ENCODE measurements at regions not wholly inside any gene's neighbourhood (a gene's known extent, or its start where the extent isn't known, plus 50 kb on each side); places are given as distances from the start of the nearest gene placed in this dataset.

DNA sequence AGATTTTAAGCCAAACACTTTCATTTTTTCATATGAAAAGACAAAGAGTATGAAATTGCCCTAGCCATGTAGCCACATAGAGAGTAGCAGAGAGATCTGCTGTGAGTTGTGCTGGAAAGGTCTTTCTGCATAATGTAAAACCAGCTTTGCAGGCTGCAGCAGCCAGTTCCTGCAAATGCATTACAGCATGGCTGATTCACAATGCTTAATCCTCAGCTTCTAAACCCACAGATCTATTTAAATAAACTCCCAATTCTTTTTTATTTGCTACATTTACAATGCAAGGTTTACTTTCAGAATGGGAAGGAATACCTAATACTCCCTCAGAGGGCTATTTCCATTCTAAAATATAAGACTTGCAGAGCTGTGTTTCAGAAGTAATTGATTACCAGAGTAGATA, 185.6 kb upstream of the STARD13 start:
- CTCF ChIA-PET = no interaction called here
- BruUV-seq (replicated peaks) = no TSS peak
- TF ChIP-seq, protein P1, sequence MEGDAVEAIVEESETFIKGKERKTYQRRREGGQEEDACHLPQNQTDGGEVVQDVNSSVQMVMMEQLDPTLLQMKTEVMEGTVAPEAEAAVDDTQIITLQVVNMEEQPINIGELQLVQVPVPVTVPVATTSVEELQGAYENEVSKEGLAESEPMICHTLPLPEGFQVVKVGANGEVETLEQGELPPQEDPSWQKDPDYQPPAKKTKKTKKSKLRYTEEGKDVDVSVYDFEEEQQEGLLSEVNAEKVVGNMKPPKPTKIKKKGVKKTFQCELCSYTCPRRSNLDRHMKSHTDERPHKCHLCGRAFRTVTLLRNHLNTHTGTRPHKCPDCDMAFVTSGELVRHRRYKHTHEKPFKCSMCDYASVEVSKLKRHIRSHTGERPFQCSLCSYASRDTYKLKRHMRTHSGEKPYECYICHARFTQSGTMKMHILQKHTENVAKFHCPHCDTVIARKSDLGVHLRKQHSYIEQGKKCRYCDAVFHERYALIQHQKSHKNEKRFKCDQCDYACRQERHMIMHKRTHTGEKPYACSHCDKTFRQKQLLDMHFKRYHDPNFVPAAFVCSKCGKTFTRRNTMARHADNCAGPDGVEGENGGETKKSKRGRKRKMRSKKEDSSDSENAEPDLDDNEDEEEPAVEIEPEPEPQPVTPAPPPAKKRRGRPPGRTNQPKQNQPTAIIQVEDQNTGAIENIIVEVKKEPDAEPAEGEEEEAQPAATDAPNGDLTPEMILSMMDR (IDR thresholded peaks at IDR 0.05; ENCODE audit: unreplicated experiment) = no peak
- intact Hi-C loops (cut with micrococcal nuclease; ENCODE audit: unreplicated experiment) = no loop called here
- Mint-ChIP-seq H3K36me3 (ENCODE audit: insufficient read depth, unreplicated experiment) (no peaks in the 10 kb centered on the region), H3K4me1 (ENCODE audit: low read depth, unreplicated experiment) (no peaks in the 10 kb centered on the region), H3K9me3 (ENCODE audit: low read depth, unreplicated experiment) (no peaks in the 10 kb centered on the region), H3K4me3 (ENCODE audit: low read depth, unreplicated experiment) (no peak overlapping the region), H3K27ac (ENCODE audit: unreplicated experiment) (no peak overlapping the region), H3K27me3 (ENCODE audit: unreplicated experiment) (no peaks in the 10 kb centered on the region)
- DNase-seq = no peak

DNA sequence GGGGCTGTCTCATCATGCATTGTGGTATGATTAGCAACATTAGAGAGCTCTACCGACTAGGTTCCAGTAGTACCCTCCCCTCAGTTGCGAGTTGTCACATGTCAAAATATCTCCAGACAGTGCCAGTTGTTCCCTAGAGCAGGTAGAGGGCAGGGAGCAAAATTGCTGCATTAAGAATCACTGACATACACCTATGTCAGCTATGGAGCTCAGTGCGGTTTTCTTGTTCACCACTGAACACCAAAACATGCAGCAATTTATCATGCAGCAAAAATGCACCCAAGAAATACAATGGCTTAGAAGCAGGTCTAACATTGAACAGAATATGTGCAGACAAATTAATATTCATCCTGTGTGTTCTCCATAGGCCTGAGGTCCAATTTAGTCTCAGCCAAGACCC, 186.9 kb upstream of the STARD13 start:
- Mint-ChIP-seq H3K36me3 (ENCODE audit: insufficient read depth, unreplicated experiment) (no peaks in the 10 kb centered on the region), H3K27me3 (ENCODE audit: unreplicated experiment) (no peaks in the 10 kb centered on the region), H3K9me3 (ENCODE audit: low read depth, unreplicated experiment) (no peaks in the 10 kb centered on the region), H3K27ac (ENCODE audit: unreplicated experiment) (no peak overlapping the region), H3K4me3 (ENCODE audit: low read depth, unreplicated experiment) (no peak overlapping the region), H3K4me1 (ENCODE audit: low read depth, unreplicated experiment) (no peaks in the 10 kb centered on the region)
- CTCF ChIA-PET = no interaction called here
- TF ChIP-seq, protein P1 (IDR thresholded peaks at IDR 0.05; ENCODE audit: unreplicated experiment) = no peak
- no TSS peak for BruUV-seq (replicated peaks)
- intact Hi-C loops (cut with micrococcal nuclease; ENCODE audit: unreplicated experiment) = no loop called here
- DNase-seq = no peak

DNA sequence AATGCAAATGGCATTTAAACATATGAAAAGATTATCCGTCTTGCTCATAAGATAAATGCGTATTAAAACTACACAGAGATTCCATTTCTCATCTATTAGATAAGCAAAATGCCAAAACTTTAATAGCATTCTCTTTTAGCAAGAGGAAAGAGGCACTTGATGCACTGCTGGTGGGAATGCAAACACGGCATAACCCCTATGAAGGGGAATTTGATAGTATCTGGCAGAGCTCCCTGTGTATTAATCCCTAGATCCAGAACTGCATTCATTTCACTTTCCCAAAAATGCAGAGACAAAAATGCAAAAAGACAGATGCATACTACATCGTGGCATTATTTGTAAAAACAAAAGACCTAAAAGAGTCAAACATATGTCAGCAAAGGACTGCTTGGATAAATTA, 193.6 kb upstream of the STARD13 start:
- Mint-ChIP-seq H3K27ac (ENCODE audit: unreplicated experiment) (no peak overlapping the region), H3K4me3 (ENCODE audit: low read depth, unreplicated experiment) (no peak overlapping the region), H3K4me1 (ENCODE audit: low read depth, unreplicated experiment) (no peaks in the 10 kb centered on the region), H3K36me3 (ENCODE audit: insufficient read depth, unreplicated experiment) (no peaks in the 10 kb centered on the region), H3K27me3 (ENCODE audit: unreplicated experiment) (no peaks in the 10 kb centered on the region), H3K9me3 (ENCODE audit: low read depth, unreplicated experiment) (peaks cover 3% of the 10 kb centered on the region)
- TF ChIP-seq, protein P1 (IDR thresholded peaks at IDR 0.05; ENCODE audit: unreplicated experiment) = no peak
- DNase-seq = no peak
- BruUV-seq (replicated peaks) = no TSS peak
- CTCF ChIA-PET = no interaction called here
- intact Hi-C loops (cut with micrococcal nuclease; ENCODE audit: unreplicated experiment) = no loop called here

DNA sequence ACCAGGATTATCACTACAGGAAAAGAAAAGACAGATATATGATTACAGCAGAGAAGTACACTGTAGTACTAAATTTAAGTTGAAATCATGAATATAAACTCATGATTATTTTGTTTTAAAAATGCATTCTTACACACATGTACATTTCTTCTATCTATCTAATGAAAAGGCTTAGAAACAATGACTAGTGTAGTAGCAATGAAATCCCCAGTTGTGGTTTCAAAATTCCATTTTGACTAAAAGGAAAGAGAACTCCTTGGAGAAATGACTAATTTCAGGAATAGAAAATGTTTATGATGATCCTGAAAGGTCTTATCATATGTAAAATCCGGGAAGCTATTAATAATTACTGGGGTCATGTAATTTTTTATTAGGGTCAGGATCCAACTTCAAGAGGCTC, 195.0 kb upstream of the STARD13 start:
- Mint-ChIP-seq H3K27me3 (ENCODE audit: unreplicated experiment) (no peaks in the 10 kb centered on the region), H3K4me3 (ENCODE audit: low read depth, unreplicated experiment) (no peak overlapping the region), H3K36me3 (ENCODE audit: insufficient read depth, unreplicated experiment) (no peaks in the 10 kb centered on the region), H3K27ac (ENCODE audit: unreplicated experiment) (no peak overlapping the region), H3K4me1 (ENCODE audit: low read depth, unreplicated experiment) (no peaks in the 10 kb centered on the region), H3K9me3 (ENCODE audit: low read depth, unreplicated experiment) (peaks cover 3% of the 10 kb centered on the region)
- CTCF ChIA-PET = no interaction called here
- no TSS peak for BruUV-seq (replicated peaks)
- intact Hi-C loops (cut with micrococcal nuclease; ENCODE audit: unreplicated experiment) = loop anchor here (10.0 kb wide), 1 partner anchor 256 kb away; no protein-coding TSS in a partner anchor
- DNase-seq = no peak
- TF ChIP-seq, protein P1 (IDR thresholded peaks at IDR 0.05; ENCODE audit: unreplicated experiment) = no peak

All from Calu3 (cell line).